IPS-20b (cell line): ENCODE measurements at regions not wholly inside any gene's neighbourhood (a gene's known extent, or its start where the extent isn't known, plus 50 kb on each side); places are given as distances from the start of the nearest gene placed in this dataset.
"Not testable (repeated sequence)": the region's sequence is repeated elsewhere in the genome, so short reads cannot be mapped to it uniquely, and the experiment has no call there.

Experiments used
- H3K27ac ChIP-seq: one replicate; pipeline ENCODE4 v1.5.1; 2013; ENCODE audit warnings: low read length
- H3K27me3 ChIP-seq: 2 replicates; pipeline ENCODE4 v1.6.1; 2013; ENCODE audit warnings: mild to moderate bottlenecking, low read length, inconsistent platforms; ENCODE audit not compliant: insufficient read depth
- H3K36me3 ChIP-seq: 2 replicates; pipeline ENCODE4 v1.6.1; 2013; ENCODE audit warnings: low read depth, mild to moderate bottlenecking, inconsistent platforms, low read length, moderate library complexity; ENCODE audit not compliant: insufficient read depth
- H3K4me1 ChIP-seq: 2 replicates; pipeline ENCODE4 v1.6.1; 2013; ENCODE audit warnings: mild to moderate bottlenecking, control low read depth, inconsistent platforms, low read length, moderate library complexity; ENCODE audit not compliant: insufficient read depth
- H3K4me3 ChIP-seq: 2 replicates; pipeline ENCODE4 v1.5.1; 2013; ENCODE audit warnings: mild to moderate bottlenecking, low read length, inconsistent platforms
- H3K9ac ChIP-seq: 2 replicates; pipeline ENCODE4 v1.6.1; 2013; ENCODE audit warnings: low read depth, mild to moderate bottlenecking, inconsistent platforms, low read length, moderate library complexity
- H3K9me3 ChIP-seq: 2 replicates; pipeline ENCODE4 v1.6.1; 2013; ENCODE audit warnings: mild to moderate bottlenecking, low read depth, low read length, inconsistent platforms; ENCODE audit not compliant: insufficient read depth

DNA sequence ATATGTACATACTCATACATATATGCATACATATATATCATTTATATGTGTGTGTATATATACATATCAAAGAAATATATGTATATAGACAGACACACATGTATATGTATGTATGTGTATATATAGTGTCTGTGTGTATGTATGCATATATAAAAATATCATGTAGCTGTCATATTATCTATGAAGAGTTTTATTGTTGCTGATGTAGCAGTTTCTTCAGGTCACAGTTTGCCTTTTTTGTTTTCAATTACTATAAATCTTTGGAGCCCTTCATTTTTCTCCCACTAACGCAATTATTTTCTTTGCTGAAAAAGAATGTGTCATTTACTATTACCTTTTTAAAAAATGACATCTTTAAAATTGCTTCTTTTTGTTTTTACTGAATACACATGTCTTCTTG, 904.5 kb downstream of the PLA2G4A start:
- Histone ChIP-seq H3K27ac (no peak overlapping the region), H3K27me3 (no peaks in the 10 kb centered on the region), H3K9me3 (no peaks in the 10 kb centered on the region), H3K9ac (no peak overlapping the region), H3K36me3 (no peaks in the 10 kb centered on the region), H3K4me1 (no peaks in the 10 kb centered on the region), H3K4me3 (no peak overlapping the region)

DNA sequence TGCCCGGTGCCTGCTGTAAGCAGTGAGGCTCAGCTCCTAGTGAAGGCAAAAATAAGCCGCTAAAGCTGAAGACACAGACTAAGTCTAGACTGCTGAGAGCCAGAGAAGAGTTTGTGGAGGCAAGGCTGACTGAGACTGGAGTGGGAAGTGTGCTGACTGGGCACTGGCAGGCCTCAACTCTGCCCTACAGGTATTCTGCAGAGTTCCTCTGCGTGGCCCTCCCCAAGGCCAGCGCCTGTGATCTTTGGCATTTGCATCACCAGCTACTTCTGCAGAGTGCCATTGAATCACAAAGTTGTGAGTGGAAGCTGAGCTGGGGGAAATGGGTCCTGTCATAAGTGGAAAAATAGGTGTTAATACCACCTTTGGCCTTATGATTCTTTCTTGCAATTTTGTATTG, 905.7 kb downstream of the PLA2G4A start:
- Histone ChIP-seq H3K4me1 (no peaks in the 10 kb centered on the region), H3K27me3 (no peaks in the 10 kb centered on the region), H3K4me3 (no peak overlapping the region), H3K9me3 (no peaks in the 10 kb centered on the region), H3K27ac (no peak overlapping the region), H3K9ac (no peak overlapping the region), H3K36me3 (no peaks in the 10 kb centered on the region)

DNA sequence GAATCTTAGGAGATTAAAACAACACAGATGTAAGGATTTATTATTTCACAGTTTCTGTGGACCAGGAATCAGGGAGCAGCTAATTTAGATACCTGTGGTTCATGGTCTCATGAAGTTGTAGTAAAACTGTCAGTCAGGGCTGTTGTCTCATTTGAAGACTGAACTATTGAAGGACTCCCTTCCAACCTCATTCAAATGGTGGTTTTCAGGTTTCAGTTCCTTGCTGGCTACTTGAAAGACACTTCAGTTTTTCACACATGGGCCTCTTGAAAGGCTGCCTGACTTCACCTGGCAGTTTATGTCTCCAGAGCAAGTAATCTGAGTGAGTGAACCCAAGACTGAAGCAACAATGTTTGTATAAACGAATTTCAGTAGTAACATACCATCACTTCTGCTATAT, 915.9 kb downstream of the PLA2G4A start:
- H3K27me3 ChIP-seq: no peaks in the 10 kb centered on the region
- H3K36me3 ChIP-seq: no peaks in the 10 kb centered on the region
- no peak overlapping the region for H3K9ac ChIP-seq
- no peaks in the 10 kb centered on the region for H3K9me3 ChIP-seq
- no peak overlapping the region for H3K27ac ChIP-seq
- no peak overlapping the region for H3K4me3 ChIP-seq
- H3K4me1 ChIP-seq: no peaks in the 10 kb centered on the region

DNA sequence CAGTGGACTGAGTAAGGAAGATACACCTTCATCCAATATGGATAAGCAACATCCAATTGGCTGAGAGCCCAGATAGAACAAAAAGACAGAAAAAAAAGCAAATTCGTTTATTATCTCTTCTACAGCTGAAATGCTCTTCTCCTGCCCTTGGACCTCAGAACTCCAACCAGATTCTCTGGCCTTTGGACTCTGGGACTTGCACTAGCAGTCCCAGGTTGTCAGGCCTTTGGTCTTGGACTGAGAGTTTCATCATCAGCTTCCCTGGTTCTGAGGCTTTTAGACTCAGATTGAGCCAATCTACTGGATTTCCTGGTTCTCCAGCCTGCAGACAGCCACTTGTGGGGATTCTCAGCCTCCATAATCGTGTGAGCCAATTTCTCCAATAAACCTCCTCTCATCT, 926.8 kb downstream of the PLA2G4A start:
- H3K9me3 ChIP-seq: no peaks in the 10 kb centered on the region
- no peak overlapping the region for H3K4me3 ChIP-seq
- no peaks in the 10 kb centered on the region for H3K27me3 ChIP-seq
- H3K27ac ChIP-seq: no peak overlapping the region
- H3K9ac ChIP-seq: no peak overlapping the region
- H3K4me1 ChIP-seq: no peaks in the 10 kb centered on the region
- no peaks in the 10 kb centered on the region for H3K36me3 ChIP-seq

DNA sequence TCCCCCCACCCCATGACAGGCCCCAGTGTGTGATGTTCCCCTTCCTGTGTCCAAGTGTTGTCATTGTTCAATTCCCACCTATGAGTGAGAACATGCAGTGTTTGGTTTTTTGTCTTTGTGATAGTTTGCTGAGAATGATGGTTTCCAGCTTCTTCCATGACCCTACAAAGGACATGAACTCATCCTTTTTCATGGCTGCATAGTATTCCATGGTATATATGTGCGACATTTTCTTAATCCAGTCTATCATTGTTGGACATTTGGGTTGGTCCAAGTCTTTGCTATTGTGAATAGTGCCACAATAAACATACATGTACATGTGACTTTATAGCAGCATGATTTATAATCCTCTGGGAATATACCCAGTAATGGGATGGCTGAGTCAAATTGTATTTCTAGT, 927.9 kb downstream of the PLA2G4A start:
- H3K4me1 ChIP-seq, H3K9ac ChIP-seq, H3K27ac ChIP-seq, H3K36me3 ChIP-seq, H3K4me3 ChIP-seq, H3K27me3 ChIP-seq, H3K9me3 ChIP-seq: not testable (repeated sequence)

DNA sequence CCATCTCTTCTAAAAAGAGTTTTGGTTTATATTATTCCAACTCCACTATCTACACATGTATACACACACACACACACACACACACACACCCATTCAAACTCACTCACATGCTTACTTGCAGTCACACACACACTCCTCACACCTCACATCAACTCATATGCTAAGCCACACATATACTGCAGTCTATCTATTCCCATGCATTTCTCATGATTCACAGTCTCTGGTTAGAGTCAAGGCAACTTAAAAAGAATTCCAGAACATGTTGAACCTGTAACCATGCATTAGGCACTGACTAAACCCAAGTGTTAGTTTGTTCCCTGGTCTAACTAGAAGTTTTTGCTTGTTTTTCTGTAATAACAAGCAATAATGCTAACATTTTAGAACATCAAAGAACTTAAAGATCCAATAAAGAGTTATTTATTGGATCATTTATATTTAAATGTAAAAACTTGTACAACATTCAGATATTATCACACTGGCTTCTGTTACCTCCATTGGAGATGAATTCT, 931.1 kb downstream of the PLA2G4A start:
- no peak overlapping the region for H3K9ac ChIP-seq
- H3K4me3 ChIP-seq: no peak overlapping the region
- no peaks in the 10 kb centered on the region for H3K4me1 ChIP-seq
- no peaks in the 10 kb centered on the region for H3K9me3 ChIP-seq
- H3K36me3 ChIP-seq: no peaks in the 10 kb centered on the region
- H3K27me3 ChIP-seq: no peaks in the 10 kb centered on the region
- no peak overlapping the region for H3K27ac ChIP-seq

DNA sequence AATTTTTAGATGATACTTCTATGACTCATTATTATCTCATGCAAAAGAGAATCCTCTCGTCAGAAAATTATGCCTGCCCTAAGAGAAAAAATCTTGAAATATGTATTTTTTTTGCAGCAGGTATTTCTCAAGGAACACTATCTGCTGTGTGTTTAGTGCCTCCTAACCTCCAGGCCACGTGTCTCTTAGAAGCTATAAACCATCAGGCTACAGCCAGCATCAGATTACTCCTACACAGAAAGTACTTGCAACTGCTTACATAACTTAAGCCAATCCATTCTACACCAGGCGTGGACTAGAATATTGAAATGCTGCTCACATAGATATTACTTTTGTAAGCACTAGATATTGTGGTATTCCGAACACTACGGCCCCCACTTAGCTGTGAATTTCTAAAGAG, 933.4 kb downstream of the PLA2G4A start:
- H3K9ac ChIP-seq: no peak overlapping the region
- no peaks in the 10 kb centered on the region for H3K36me3 ChIP-seq
- H3K4me1 ChIP-seq: no peaks in the 10 kb centered on the region
- no peak overlapping the region for H3K4me3 ChIP-seq
- H3K9me3 ChIP-seq: no peaks in the 10 kb centered on the region
- H3K27me3 ChIP-seq: no peaks in the 10 kb centered on the region
- no peak overlapping the region for H3K27ac ChIP-seq

DNA sequence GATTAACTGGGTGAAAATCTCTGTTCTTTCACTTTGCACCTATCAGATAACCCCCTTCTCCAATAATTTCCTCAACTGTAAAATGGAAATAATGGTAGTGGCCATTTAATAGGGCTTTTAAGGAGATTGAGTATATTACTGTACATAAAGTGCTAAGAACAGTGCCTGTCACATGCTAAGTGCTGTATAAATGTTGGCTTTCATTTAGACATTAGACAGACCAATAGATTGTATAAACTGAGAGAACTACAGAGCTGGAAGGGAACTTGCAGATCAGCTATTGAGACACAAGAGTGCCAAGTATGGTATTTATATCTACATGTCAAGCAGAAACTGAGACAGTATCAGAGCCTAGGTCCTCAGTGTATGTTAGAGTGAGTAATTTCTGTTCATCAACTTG, 934.7 kb downstream of the PLA2G4A start:
- Histone ChIP-seq H3K9ac (no peak overlapping the region), H3K27me3 (no peaks in the 10 kb centered on the region), H3K4me1 (no peaks in the 10 kb centered on the region), H3K27ac (no peak overlapping the region), H3K9me3 (no peaks in the 10 kb centered on the region), H3K4me3 (no peak overlapping the region), H3K36me3 (no peaks in the 10 kb centered on the region)

DNA sequence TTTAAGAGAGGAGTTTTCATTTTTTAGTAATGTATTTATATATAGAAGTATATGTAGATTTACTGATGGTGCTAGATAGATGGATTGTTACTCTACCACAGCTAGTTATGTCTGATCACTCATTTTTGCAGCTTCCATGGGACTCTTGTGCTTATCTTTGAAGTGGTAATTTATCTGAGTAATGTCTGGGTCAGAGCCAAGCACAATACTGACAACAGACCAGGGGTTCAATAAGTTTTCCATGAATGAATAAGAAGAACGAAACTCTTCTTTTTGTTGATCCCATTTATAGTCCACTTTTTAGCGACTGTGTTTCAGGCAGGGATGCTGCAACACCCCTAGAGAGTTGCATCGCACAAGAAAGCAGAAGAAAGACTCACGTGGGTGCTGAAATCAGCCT, 935.2 kb downstream of the PLA2G4A start:
- Histone ChIP-seq H3K36me3 (no peaks in the 10 kb centered on the region), H3K4me1 (no peaks in the 10 kb centered on the region), H3K9me3 (no peaks in the 10 kb centered on the region), H3K27ac (no peak overlapping the region), H3K27me3 (no peaks in the 10 kb centered on the region), H3K9ac (no peak overlapping the region), H3K4me3 (no peak overlapping the region)

DNA sequence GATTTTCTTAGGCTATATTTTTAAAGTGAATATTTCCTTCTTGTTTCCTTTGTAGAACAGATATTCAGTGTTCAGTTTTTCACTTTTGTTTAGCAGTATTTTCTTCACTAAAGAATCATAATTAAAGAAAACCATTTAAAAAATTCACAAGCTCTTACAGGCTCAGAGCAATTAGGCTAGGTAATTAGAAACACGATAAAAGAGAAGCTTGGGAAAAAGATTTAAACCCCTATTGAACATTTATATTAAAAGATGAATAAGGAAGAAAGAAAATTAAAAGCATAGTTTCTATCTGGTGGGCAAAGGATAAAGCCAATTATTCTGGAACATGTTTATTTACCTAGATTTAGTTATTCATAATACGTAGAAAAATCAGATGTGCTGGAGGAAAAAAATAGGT, 942.6 kb downstream of the PLA2G4A start:
- Histone ChIP-seq H3K4me1 (no peaks in the 10 kb centered on the region), H3K27ac (no peak overlapping the region), H3K9ac (no peak overlapping the region)

DNA sequence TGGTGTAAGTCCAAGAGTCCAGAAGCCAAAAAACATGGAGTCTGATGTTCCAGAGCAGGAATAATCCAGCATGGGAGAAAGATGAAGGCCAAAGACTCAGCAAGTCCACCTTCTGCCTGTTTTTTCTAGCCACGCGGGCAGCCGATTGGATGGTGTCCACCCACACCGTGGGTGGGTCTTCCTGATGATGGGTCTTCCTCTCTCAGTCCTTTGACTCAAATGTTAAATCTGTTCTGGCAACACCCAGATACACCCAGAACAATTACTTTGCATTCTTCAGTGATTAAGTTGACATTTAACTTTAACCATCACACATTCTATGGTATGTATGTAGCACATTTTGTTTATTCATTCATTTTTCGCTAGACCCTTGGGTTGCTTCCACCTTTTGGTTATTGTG, 944.4 kb downstream of the PLA2G4A start:
- no peak overlapping the region for H3K4me3 ChIP-seq
- H3K27me3 ChIP-seq: no peaks in the 10 kb centered on the region
- H3K9me3 ChIP-seq: no peaks in the 10 kb centered on the region
- no peak overlapping the region for H3K9ac ChIP-seq
- H3K36me3 ChIP-seq: no peaks in the 10 kb centered on the region
- H3K27ac ChIP-seq: no peak overlapping the region
- H3K4me1 ChIP-seq: no peaks in the 10 kb centered on the region

More for the DNA sequence above, 942.6 kb downstream of the PLA2G4A start:
- Histone ChIP-seq H3K9me3 (no peaks in the 10 kb centered on the region), H3K4me3 (no peak overlapping the region), H3K27me3 (no peaks in the 10 kb centered on the region), H3K36me3 (no peaks in the 10 kb centered on the region)

DNA sequence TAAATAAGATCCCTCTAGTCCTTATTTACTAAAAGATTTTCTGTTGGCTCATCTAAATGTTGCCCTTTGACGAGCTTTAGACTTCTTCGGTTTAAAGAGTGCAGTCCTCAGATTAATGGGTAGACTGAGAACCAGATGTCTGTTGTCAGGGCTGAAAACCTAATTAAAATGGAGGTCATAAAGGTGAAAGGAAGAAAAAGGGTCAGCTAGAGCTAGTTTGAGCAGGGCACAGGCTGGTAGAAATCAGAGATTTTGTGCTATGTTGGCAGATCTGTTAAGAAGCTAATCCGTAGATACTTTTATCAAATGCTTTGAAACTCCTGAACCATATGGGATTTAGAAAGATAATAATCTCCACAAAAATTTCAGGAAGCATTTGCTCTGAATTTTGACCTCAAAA, 959.0 kb downstream of the PLA2G4A start:
- Histone ChIP-seq H3K27ac (no peak overlapping the region), H3K9ac (no peak overlapping the region), H3K4me3 (no peak overlapping the region), H3K27me3 (no peaks in the 10 kb centered on the region), H3K9me3 (no peaks in the 10 kb centered on the region), H3K36me3 (no peaks in the 10 kb centered on the region), H3K4me1 (peaks cover 7% of the 10 kb centered on the region; the same call in 1 of the 2 replicates)

DNA sequence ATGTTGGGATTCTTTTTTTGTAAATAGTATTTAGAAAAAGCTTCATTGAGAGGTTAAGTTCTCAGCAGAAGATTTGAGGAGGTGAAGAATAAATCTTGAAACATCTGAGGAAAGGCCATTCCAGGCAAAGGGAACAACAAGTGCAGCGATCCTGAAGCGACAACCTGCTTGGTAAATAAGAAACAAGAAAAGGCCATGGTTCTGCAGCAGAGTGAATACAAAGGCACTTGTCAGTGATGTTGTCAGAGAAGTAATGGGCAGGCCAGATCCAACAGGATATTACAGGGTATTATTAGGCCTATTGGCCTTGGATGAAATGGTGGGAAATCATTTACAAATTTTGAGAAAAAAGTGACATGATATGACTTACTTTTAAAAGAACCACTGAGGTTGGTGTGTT, 960.0 kb downstream of the PLA2G4A start:
- H3K27me3 ChIP-seq: no peaks in the 10 kb centered on the region
- peaks cover 7% of the 10 kb centered on the region; the same call in 1 of the 2 replicates for H3K4me1 ChIP-seq
- no peak overlapping the region for H3K27ac ChIP-seq
- no peaks in the 10 kb centered on the region for H3K9me3 ChIP-seq
- no peak overlapping the region for H3K4me3 ChIP-seq
- H3K36me3 ChIP-seq: no peaks in the 10 kb centered on the region
- H3K9ac ChIP-seq: no peak overlapping the region
